ENCODE measurements at regions not wholly inside any gene's neighbourhood (a gene's known extent, or its start where the extent isn't known, plus 50 kb on each side); places are given as distances from the start of the nearest gene placed in this dataset.

DNA sequence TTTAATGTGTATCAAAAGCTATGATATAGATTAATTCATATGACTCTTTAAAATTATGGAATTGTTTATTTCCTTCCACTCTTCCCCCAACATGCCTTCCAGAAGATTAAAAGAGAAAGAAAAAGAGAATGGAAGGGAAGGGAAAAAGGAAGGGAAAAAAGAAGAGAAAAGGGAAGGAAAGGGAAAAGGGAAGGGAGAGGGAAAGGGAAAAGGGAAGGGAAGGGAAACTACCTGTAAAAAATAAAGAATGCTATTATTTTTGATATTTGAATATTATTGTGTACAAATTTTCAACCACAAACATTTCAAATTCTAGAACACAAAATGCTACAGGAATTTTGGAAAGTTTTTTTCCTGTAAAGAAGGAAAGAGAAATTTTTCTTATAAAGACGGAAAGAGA is 281.7 kb downstream of the SLCO4C1 start:
- H3K4me3 ChIP-seq (ENCODE audit: low read length) = no peak overlapping the region
- DNase-seq (ENCODE audit: low read depth) = no peak
- TF ChIP-seq, protein P1, sequence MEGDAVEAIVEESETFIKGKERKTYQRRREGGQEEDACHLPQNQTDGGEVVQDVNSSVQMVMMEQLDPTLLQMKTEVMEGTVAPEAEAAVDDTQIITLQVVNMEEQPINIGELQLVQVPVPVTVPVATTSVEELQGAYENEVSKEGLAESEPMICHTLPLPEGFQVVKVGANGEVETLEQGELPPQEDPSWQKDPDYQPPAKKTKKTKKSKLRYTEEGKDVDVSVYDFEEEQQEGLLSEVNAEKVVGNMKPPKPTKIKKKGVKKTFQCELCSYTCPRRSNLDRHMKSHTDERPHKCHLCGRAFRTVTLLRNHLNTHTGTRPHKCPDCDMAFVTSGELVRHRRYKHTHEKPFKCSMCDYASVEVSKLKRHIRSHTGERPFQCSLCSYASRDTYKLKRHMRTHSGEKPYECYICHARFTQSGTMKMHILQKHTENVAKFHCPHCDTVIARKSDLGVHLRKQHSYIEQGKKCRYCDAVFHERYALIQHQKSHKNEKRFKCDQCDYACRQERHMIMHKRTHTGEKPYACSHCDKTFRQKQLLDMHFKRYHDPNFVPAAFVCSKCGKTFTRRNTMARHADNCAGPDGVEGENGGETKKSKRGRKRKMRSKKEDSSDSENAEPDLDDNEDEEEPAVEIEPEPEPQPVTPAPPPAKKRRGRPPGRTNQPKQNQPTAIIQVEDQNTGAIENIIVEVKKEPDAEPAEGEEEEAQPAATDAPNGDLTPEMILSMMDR (IDR thresholded peaks at IDR 0.05; ENCODE audit: insufficient read depth, low read depth, low read length, missing control alignments) = no peak

DNA sequence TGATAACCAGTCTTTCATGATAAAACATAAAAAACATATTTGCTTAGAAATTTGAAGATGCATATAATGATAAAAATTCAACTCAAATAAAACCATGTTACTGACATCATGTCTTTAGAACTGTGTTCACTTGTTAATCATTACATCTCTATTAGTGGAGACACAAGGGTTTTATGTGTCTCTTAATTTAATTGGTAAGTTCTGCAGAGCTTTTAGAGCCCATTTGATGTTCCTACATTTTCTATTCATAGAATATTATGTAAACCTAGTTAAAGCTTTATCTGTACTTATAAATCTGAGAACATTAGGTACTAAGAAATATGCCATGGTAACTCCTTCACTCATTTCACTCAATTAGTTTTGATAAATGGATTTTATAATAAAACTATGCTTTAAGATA is 285.4 kb downstream of the SLCO4C1 start:
- no peak for DNase-seq (ENCODE audit: low read depth)
- TF ChIP-seq, protein P1 (IDR thresholded peaks at IDR 0.05; ENCODE audit: insufficient read depth, low read depth, low read length, missing control alignments) = no peak
- no peak overlapping the region for H3K4me3 ChIP-seq (ENCODE audit: low read length)

DNA sequence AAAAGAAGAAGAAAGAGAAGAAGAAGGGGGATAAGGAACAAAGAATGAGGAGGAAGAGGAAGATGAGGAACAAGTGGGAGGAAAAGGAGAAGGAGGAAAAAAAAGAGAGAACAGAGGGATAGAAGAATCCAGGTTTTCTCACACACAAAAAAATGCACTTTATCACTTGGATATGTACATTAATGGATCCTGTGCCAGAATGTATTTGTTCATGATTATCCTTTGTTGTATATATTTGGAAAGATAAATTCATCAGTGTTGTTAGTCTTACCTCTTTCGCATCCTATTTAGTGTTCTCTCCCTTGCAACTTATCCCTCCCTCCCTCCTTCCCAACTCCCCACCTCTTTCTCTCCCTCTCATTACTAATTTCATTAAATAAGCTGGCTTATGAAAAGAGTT is 298.8 kb downstream of the SLCO4C1 start:
- no peak for DNase-seq (ENCODE audit: low read depth)
- H3K4me3 ChIP-seq (ENCODE audit: low read length) = no peak overlapping the region
- TF ChIP-seq, protein P1 (IDR thresholded peaks at IDR 0.05; ENCODE audit: insufficient read depth, low read depth, low read length, missing control alignments) = no peak

DNA sequence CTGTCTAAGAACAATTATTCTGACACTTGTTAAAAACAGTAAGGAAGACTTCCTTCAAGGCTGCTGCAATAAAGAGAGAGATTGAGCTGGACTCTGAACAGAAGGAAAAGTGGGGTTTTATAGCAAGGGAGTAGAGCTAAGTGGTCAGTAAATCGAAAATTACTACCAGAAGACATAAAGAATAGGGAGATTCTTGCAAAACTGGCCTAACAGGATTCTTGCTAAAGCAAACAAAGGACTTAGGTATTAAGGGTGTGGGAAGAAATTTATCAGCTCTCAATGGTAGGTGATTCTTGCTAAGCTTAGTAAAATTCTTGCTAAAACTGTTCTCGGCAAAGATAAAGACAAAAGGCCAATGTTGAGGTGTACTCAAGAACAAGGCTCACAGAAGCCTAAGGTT is 300.5 kb downstream of the SLCO4C1 start:
- no peak overlapping the region for H3K4me3 ChIP-seq (ENCODE audit: low read length)
- peak; percentile 77 for DNase-seq (ENCODE audit: low read depth)
- TF ChIP-seq, protein P1 (IDR thresholded peaks at IDR 0.05; ENCODE audit: insufficient read depth, low read depth, low read length, missing control alignments) = no peak

DNA sequence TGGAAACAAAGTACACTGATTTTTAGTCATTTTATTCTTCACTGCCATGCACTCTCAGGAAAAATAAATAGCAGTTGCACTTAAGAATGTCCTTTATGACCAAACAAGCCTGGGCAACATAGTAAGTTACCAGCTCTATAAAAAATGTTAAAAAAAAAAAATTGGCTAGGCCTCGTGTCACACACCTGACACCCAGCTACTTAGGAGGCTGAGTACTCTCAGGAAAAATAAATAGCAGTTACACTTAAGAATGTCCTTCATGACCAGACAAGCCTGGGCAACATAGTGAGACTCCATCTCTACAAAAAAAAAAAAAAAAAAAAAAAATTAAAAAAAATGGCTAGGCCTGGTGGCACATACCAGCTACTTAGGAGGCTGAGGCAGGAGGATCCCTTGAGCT is 304.6 kb downstream of the SLCO4C1 start:
- TF ChIP-seq, protein P1 (IDR thresholded peaks at IDR 0.05; ENCODE audit: insufficient read depth, low read depth, low read length, missing control alignments) = no peak
- DNase-seq (ENCODE audit: low read depth) = peak; percentile 18
- H3K4me3 ChIP-seq (ENCODE audit: low read length) = no peak overlapping the region

DNA sequence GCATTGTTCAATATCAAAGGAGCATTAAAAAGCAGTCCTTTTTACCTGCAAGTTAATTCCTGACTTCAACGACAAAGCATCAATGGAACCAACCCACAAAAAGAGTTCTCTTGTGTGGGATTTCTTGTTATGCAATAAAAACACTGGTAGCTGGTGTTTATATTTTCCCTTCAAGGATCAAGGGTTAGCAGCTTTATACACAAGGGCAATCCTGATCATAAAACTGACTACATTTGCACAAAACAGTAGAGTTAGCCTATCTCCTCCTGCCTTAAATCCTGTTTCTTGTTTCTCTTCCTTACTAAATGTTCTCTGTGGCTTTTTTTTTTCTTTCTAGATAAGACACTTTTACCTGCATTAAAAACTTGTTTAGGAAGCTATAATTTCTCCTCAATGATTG is 306.4 kb downstream of the SLCO4C1 start:
- TF ChIP-seq, protein P1 (IDR thresholded peaks at IDR 0.05; ENCODE audit: insufficient read depth, low read depth, low read length, missing control alignments) = no peak
- DNase-seq (ENCODE audit: low read depth) = no peak
- no peak overlapping the region for H3K4me3 ChIP-seq (ENCODE audit: low read length)

DNA sequence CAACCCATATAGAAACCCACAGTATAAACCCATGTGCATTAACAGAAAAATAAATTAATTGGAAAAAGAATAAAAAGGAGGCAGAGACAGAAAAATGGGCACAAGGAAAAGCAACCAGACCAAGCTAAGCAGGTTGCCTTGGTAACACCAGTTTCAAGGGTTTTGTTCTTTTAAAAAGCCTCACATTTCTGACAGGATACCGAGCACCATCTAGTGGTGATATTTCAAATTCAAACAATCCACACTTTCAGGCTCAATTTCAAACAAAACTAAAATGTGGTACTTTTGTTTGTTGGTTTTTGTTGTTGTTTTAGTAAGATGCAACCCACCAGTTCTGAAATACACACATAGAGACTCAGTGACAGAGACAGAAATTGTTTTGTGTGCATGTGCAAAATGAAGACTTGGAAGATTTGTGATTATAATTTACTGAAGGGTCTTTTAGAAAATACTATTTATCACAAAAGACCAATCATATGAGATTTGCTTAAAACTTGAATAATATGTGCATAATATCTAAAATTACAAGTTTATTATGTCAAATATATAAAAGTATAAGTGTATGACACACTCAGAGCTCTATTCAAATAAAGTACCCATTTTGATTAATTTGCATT is 318.2 kb downstream of the SLCO4C1 start:
- DNase-seq (ENCODE audit: low read depth) = peak; percentile 54
- TF ChIP-seq, protein P1 (IDR thresholded peaks at IDR 0.05; ENCODE audit: insufficient read depth, low read depth, low read length, missing control alignments) = peak; percentile 60
- H3K4me3 ChIP-seq (ENCODE audit: low read length) = no peak overlapping the region
